HepG2 (cell line): ENCODE measurements at regions not wholly inside any gene's neighbourhood (a gene's known extent, or its start where the extent isn't known, plus 50 kb on each side); places are given as distances from the start of the nearest gene placed in this dataset.

Source experiments
- GFI1 ChIP-seq: sonication (generic); formaldehyde crosslinking; IDR thresholded peaks from 2 replicates; pipeline ENCODE4 v1.5.0; 2020; ENCODE audit warnings: missing genetic modification reagents, mild to moderate bottlenecking, borderline replicate concordance
- SUZ12 ChIP-seq: fragments of 150-350 bp; IDR thresholded peaks from 2 replicates; pipeline ENCODE4 v1.6.1; 2014; ENCODE audit warnings: low read depth, low read length
- YY1 ChIP-seq: IDR thresholded peaks from 2 replicates; pipeline ENCODE4 v1.6.1; 2011; ENCODE audit warnings: low read length, low read depth, moderate library complexity, mild to moderate bottlenecking; ENCODE audit not compliant: insufficient read depth, insufficient replicate concordance
- TF ChIP-seq, protein P1 (sequence below): sonication (generic); formaldehyde crosslinking; IDR thresholded peaks from 2 replicates; pipeline ENCODE4 v1.5.0; 2020; ENCODE audit warnings: mild to moderate bottlenecking, missing genetic modification reagents, moderate library complexity
- TF ChIP-seq, protein P2 (sequence below): sonication (generic); formaldehyde crosslinking; IDR thresholded peaks from 2 replicates; pipeline ENCODE4 v1.4.0; 2020; ENCODE audit warnings: missing genetic modification reagents, borderline replicate concordance

DNA sequence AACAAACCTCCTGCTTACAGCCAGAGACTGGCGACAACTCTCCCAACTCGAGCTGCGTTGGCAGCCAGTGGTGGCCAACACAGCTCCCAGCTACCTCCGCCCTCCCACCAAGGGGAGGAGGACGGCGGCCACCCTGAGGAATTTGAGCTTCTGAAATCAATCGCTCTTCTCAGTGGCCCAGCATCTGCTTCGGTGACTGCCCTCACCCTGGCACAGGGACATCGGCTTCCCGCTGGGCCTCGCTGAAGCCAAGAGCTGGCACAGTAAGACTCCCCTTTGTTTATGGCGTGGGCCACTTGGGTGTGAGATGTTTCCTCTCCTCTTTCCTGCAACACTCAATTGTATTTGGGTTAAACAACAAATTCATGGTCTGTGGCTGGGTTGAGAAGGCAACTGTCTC lies 136.2 kb downstream of the ZBTB18 start:
- TF ChIP-seq, protein P1, sequence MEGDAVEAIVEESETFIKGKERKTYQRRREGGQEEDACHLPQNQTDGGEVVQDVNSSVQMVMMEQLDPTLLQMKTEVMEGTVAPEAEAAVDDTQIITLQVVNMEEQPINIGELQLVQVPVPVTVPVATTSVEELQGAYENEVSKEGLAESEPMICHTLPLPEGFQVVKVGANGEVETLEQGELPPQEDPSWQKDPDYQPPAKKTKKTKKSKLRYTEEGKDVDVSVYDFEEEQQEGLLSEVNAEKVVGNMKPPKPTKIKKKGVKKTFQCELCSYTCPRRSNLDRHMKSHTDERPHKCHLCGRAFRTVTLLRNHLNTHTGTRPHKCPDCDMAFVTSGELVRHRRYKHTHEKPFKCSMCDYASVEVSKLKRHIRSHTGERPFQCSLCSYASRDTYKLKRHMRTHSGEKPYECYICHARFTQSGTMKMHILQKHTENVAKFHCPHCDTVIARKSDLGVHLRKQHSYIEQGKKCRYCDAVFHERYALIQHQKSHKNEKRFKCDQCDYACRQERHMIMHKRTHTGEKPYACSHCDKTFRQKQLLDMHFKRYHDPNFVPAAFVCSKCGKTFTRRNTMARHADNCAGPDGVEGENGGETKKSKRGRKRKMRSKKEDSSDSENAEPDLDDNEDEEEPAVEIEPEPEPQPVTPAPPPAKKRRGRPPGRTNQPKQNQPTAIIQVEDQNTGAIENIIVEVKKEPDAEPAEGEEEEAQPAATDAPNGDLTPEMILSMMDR (CRISPR knock-in tag): no peak
- TF ChIP-seq SUZ12 (no peak), YY1 (no peak), GFI1 (CRISPR knock-in tag) (no peak)
- TF ChIP-seq, protein P2, sequence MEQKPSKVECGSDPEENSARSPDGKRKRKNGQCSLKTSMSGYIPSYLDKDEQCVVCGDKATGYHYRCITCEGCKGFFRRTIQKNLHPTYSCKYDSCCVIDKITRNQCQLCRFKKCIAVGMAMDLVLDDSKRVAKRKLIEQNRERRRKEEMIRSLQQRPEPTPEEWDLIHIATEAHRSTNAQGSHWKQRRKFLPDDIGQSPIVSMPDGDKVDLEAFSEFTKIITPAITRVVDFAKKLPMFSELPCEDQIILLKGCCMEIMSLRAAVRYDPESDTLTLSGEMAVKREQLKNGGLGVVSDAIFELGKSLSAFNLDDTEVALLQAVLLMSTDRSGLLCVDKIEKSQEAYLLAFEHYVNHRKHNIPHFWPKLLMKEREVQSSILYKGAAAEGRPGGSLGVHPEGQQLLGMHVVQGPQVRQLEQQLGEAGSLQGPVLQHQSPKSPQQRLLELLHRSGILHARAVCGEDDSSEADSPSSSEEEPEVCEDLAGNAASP: no peak
